HepG2 (cell line): ENCODE measurements at regions not wholly inside any gene's neighbourhood (a gene's known extent, or its start where the extent isn't known, plus 50 kb on each side); places are given as distances from the start of the nearest gene placed in this dataset.

Source experiments
- CEBPB ChIP-seq: IDR thresholded peaks from 2 replicates; pipeline ENCODE4 v1.6.1; 2011; ENCODE audit warnings: low read depth, low read length, improper control_type of control experiment, borderline replicate concordance
- FOXA3 ChIP-seq: IDR thresholded peaks from 2 replicates; pipeline ENCODE4 v1.6.1; 2016; ENCODE audit warnings: missing genetic modification reagents, missing compliant biosample characterization
- HDAC2 ChIP-seq: sonication (generic); formaldehyde crosslinking; IDR thresholded peaks from 2 replicates; pipeline ENCODE4 v1.4.0; 2020; ENCODE audit warnings: missing genetic modification reagents
- HNRNPK ChIP-seq: fragments of 200-400 bp; formaldehyde crosslinking; IDR thresholded peaks from 2 replicates; pipeline ENCODE4 v1.6.1; 2018; ENCODE audit warnings: low read length, low read depth, moderate library complexity, mild to moderate bottlenecking; ENCODE audit not compliant: poor library complexity, severe bottlenecking
- KAT8 ChIP-seq: IDR thresholded peaks from 2 replicates; pipeline ENCODE4 v1.6.1; 2016; ENCODE audit warnings: missing genetic modification reagents, missing compliant biosample characterization
- RXRA ChIP-seq: sonication (generic); formaldehyde crosslinking; IDR thresholded peaks from 2 replicates; pipeline ENCODE4 v1.5.1; 2020; ENCODE audit warnings: missing genetic modification reagents
- SP5 ChIP-seq: IDR thresholded peaks from 2 replicates; pipeline ENCODE4 v1.6.1; 2016; ENCODE audit warnings: low read depth, borderline replicate concordance
- TCF12 ChIP-seq, 2 experiments: fragments of 450-650 bp in 1 of 2; sonication (generic) in 1 of 2; formaldehyde crosslinking in 1 of 2; IDR thresholded peaks; 2 replicates each; pipeline versions ENCODE4 v1.6.1 to v1.8.0; 2017 to 2022; ENCODE audit warnings: antibody characterized with exemption in 1 of 2, mild to moderate bottlenecking in 1 of 2, missing genetic modification reagents in 1 of 2, moderate library complexity in 1 of 2
- TSC22D2 ChIP-seq: sonication (generic); formaldehyde crosslinking; IDR thresholded peaks from 2 replicates; pipeline ENCODE4 v1.5.1; 2020; ENCODE audit warnings: missing genetic modification reagents, mild to moderate bottlenecking, borderline replicate concordance
- ZBTB8A ChIP-seq: sonication (generic); formaldehyde crosslinking; IDR thresholded peaks from 2 replicates; pipeline ENCODE4 v1.4.0; 2020; ENCODE audit warnings: mild to moderate bottlenecking, low read depth, missing genetic modification reagents, borderline replicate concordance
- ZNF225 ChIP-seq: sonication (generic); formaldehyde crosslinking; IDR thresholded peaks from 2 replicates; pipeline ENCODE4 v1.4.0; 2020; ENCODE audit warnings: mild to moderate bottlenecking, missing genetic modification reagents
- ZNF589 ChIP-seq: sonication (generic); formaldehyde crosslinking; conservative IDR thresholded peaks from 2 replicates; pipeline ENCODE4 v1.8.0; 2022; ENCODE audit warnings: mild to moderate bottlenecking, moderate library complexity, missing genetic modification reagents
- ZNF619 ChIP-seq: sonication (generic); formaldehyde crosslinking; IDR thresholded peaks from 2 replicates; pipeline ENCODE4 v1.4.0; 2020; ENCODE audit warnings: mild to moderate bottlenecking, missing genetic modification reagents
- ZNF7 ChIP-seq: IDR thresholded peaks from 2 replicates; pipeline ENCODE4 v1.6.1; 2016; ENCODE audit warnings: missing biosample characterization, missing genetic modification reagents
- ZNF790 ChIP-seq: sonication (generic); formaldehyde crosslinking; IDR thresholded peaks from 2 replicates; pipeline ENCODE4 v1.8.0; 2022; ENCODE audit warnings: missing genetic modification reagents, mild to moderate bottlenecking, borderline replicate concordance
- TF ChIP-seq, protein P1 (sequence below): sonication (generic); formaldehyde crosslinking; IDR thresholded peaks from 2 replicates; pipeline ENCODE4 v1.4.0; 2020; ENCODE audit warnings: missing genetic modification reagents
- TF ChIP-seq, protein P2 (sequence below): sonication (generic); formaldehyde crosslinking; IDR thresholded peaks from 2 replicates; pipeline ENCODE4 v1.4.0; 2020; ENCODE audit warnings: missing genetic modification reagents, borderline replicate concordance
- TF ChIP-seq, protein P3 (sequence below): sonication (generic); formaldehyde crosslinking; IDR thresholded peaks from 2 replicates; pipeline ENCODE4 v1.9.0; 2022; ENCODE audit warnings: missing genetic modification reagents, mild to moderate bottlenecking, borderline replicate concordance
- TF ChIP-seq, protein P4 (sequence below): sonication (generic); formaldehyde crosslinking; IDR thresholded peaks from 2 replicates; pipeline ENCODE4 v1.8.1; 2023; ENCODE audit warnings: mild to moderate bottlenecking, moderate library complexity, missing genetic modification reagents

DNA sequence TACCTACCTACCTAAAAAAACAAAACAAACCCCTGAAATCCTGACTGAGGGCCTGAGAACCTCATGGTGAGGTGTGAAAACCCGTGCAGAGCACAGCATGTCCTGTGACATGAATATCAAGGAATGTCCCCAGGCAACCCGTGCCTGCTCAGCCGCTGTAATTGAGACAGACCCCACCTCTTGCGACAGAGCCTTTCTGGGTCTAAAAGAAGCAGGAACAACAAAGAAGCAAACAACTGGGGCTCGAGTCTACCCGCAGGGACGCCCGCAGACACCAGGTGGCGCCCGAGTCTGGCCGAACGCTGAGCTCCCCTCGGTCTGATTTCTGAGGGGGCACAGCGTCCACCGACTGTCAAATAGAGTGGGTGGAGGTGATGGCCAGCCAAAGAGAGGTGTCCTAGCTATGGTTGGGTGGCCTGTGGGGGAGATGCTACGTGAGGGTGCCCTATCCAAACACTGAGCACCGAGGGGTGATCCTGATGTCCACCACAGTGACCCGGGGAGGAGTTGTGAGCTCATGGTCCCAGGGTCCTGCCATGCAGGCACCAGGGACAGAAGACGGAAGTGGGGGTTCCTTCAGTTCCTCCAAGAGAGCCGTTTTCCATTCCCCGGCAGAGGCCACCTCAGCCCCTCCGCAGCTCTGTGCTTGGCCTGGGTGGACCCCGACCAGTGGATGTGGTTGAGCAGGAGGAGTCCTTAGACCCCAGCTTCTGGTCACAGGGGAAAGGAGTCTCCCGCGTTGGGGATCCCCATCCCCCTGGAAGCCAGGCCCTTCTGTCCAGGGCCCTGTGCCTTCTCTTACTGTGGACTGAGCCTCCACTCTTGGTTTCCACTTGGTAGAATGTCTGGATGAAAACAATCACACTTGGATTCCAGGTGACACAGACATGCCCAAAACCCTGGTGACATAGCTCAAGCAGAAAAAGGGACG, 268.2 kb downstream of the CDC5L start (continued):
- TF ChIP-seq ZNF225 (0 out of 2 replicates have a peak, but pooled peaks have one; percentile 40), RXRA (CRISPR knock-in tag) (0 out of 2 replicates have a peak, but pooled peaks have one; percentile 26), HDAC2 (CRISPR knock-in tag) (peak; percentile 32; the same call in 1 of the 2 replicates), ZNF589 (no peak), ZNF7 (CRISPR knock-in tag) (no peak), CEBPB (peak; percentile 92), TSC22D2 (CRISPR knock-in tag) (peak; percentile 79; the same call in 1 of the 2 replicates), KAT8 (CRISPR knock-in tag) (no peak), ZNF790 (CRISPR knock-in tag) (no peak), FOXA3 (CRISPR knock-in tag) (peak; percentile 41; the same call in 1 of the 2 replicates), ZNF619 (0 out of 2 replicates have a peak, but pooled peaks have one; percentile 38), TCF12 (IDR thresholded peaks at IDR 0.05) (no peak), TCF12 (CRISPR knock-in tag; IDR thresholded peaks at IDR 0.05) (no peak), HNRNPK (no peak), ZBTB8A (CRISPR knock-in tag) (no peak), SP5 (0 out of 2 replicates have a peak, but pooled peaks have one; percentile 9)
- TF ChIP-seq, protein P1, sequence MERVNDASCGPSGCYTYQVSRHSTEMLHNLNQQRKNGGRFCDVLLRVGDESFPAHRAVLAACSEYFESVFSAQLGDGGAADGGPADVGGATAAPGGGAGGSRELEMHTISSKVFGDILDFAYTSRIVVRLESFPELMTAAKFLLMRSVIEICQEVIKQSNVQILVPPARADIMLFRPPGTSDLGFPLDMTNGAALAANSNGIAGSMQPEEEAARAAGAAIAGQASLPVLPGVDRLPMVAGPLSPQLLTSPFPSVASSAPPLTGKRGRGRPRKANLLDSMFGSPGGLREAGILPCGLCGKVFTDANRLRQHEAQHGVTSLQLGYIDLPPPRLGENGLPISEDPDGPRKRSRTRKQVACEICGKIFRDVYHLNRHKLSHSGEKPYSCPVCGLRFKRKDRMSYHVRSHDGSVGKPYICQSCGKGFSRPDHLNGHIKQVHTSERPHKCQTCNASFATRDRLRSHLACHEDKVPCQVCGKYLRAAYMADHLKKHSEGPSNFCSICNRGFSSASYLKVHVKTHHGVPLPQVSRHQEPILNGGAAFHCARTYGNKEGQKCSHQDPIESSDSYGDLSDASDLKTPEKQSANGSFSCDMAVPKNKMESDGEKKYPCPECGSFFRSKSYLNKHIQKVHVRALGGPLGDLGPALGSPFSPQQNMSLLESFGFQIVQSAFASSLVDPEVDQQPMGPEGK (CRISPR knock-in tag) = 0 out of 2 replicates have a peak, but pooled peaks have one; percentile 26
- TF ChIP-seq, protein P2, sequence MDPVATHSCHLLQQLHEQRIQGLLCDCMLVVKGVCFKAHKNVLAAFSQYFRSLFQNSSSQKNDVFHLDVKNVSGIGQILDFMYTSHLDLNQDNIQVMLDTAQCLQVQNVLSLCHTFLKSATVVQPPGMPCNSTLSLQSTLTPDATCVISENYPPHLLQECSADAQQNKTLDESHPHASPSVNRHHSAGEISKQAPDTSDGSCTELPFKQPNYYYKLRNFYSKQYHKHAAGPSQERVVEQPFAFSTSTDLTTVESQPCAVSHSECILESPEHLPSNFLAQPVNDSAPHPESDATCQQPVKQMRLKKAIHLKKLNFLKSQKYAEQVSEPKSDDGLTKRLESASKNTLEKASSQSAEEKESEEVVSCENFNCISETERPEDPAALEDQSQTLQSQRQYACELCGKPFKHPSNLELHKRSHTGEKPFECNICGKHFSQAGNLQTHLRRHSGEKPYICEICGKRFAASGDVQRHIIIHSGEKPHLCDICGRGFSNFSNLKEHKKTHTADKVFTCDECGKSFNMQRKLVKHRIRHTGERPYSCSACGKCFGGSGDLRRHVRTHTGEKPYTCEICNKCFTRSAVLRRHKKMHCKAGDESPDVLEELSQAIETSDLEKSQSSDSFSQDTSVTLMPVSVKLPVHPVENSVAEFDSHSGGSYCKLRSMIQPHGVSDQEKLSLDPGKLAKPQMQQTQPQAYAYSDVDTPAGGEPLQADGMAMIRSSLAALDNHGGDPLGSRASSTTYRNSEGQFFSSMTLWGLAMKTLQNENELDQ (CRISPR knock-in tag) = no peak
- TF ChIP-seq, protein P3, sequence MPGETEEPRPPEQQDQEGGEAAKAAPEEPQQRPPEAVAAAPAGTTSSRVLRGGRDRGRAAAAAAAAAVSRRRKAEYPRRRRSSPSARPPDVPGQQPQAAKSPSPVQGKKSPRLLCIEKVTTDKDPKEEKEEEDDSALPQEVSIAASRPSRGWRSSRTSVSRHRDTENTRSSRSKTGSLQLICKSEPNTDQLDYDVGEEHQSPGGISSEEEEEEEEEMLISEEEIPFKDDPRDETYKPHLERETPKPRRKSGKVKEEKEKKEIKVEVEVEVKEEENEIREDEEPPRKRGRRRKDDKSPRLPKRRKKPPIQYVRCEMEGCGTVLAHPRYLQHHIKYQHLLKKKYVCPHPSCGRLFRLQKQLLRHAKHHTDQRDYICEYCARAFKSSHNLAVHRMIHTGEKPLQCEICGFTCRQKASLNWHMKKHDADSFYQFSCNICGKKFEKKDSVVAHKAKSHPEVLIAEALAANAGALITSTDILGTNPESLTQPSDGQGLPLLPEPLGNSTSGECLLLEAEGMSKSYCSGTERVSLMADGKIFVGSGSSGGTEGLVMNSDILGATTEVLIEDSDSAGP (CRISPR knock-in tag) = peak; percentile 40; the same call in 1 of the 2 replicates
- TF ChIP-seq, protein P4, sequence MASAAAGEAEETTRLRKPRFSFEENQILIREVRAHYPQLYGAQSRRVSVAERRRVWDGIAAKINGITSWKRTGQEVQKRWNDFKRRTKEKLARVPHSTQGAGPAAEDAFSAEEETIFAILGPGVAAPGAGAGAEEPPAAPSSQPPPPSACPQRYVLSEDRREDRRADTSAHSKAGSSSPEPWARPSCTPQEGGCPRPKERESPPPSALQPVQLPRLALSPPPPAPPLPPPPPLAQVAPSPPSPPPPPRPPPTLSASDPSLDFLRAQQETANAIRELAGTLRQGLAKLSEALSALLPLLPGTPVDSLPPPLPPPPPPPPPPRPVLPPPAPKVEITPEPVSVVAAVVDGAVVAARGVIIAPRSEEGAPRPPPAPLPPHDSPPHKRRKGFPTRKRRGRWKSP (CRISPR knock-in tag) = no peak
